Heart left ventricle (tissue), 16 donors: ENCODE measurements at regions not wholly inside any gene's neighbourhood (a gene's known extent, or its start where the extent isn't known, plus 50 kb on each side); places are given as distances from the start of the nearest gene placed in this dataset.

Experiments
- ATAC-seq, 4 donors: fragments of 200-7000 bp; cut with Tn5 transposase; one replicate each; pipeline ENCODE4 v1.9.1; 2020 to 2022; ENCODE audit warnings: moderate library complexity in 4 of 4, mild to moderate bottlenecking in 3 of 4, moderate number of reproducible peaks in 1 of 4
- DNase-seq, 5 donors: peaks; one replicate each; pipeline ENCODE4 v3.0.0-alpha.2; 2020
- H3K27ac ChIP-seq, 12 donors: fragments of 200-600 bp; sonication (generic) in 4 of 12; one replicate each; pipeline versions ENCODE4 v1.5.0 to v1.8.0; 2016 to 2022; ENCODE audit warnings: mild to moderate bottlenecking in 2 of 12
- H3K27me3 ChIP-seq, 9 donors: fragments of 200-600 bp; sonication (generic) in 2 of 9; one replicate each; pipeline versions ENCODE4 v1.5.1 to v1.8.0; 2016 to 2022; ENCODE audit warnings: mild to moderate bottlenecking in 3 of 9
- H3K36me3 ChIP-seq, 9 donors: fragments of 200-600 bp; sonication (generic) in 2 of 9; one replicate each; pipeline versions ENCODE4 v1.5.0 to v1.8.0; 2018 to 2022; ENCODE audit warnings: mild to moderate bottlenecking in 2 of 9
- H3K4me1 ChIP-seq, 12 donors: fragments of 200-600 bp; sonication (generic) in 4 of 12; one replicate each; pipeline versions ENCODE4 v1.5.0 to v1.8.0; 2016 to 2022; ENCODE audit warnings: mild to moderate bottlenecking in 3 of 12
- H3K4me3 ChIP-seq, 12 donors: fragments of 200-600 bp; sonication (generic) in 4 of 12; one replicate each; pipeline versions ENCODE4 v1.5.0 to v1.8.0; 2017 to 2022; ENCODE audit warnings: mild to moderate bottlenecking in 9 of 12, moderate library complexity in 4 of 12
- H3K9me3 ChIP-seq, 12 donors: fragments of 200-600 bp; sonication (generic) in 4 of 12; one replicate each; pipeline versions ENCODE4 v1.5.0 to v1.8.0; 2016 to 2022; ENCODE audit warnings: mild to moderate bottlenecking in 1 of 12
- CTCF ChIP-seq, 12 donors: fragments of 200-600 bp; sonication (generic) in 4 of 12; IDR thresholded peaks; one replicate each; pipeline versions ENCODE4 v1.5.0 to v1.8.0; 2018 to 2022; ENCODE audit warnings: antibody characterized with exemption in 12 of 12, mild to moderate bottlenecking in 5 of 12
- POLR2A ChIP-seq, 2 donors: fragments of 450-650 bp; IDR thresholded peaks; one replicate each; pipeline ENCODE4 v1.6.1; 2017; ENCODE audit warnings: antibody characterized with exemption in 2 of 2, mild to moderate bottlenecking in 2 of 2, moderate library complexity in 2 of 2
- WGBS, 4 donors: extraction: QIAGEN DNeasy Blood & Tissue Kit in 2 of 4; methylation state at CpG; one replicate each; pipeline versions ENCODE4 v1.1.5 to v1.1.7; 2013 to 2018; 5-methylcytosine and 5-hydroxymethylcytosine counted together
- intact Hi-C, 10 donors: fragments of 100-400 bp; cut with DNase I; formaldehyde crosslinking; loops; one replicate each; pipeline versions ENCODE4 v1.11.1 to v1.14.2; 2022
- donor health status: ischemic (EF 13 %, LVEDD 7.1; RV severe dilation, severe dysfunction).
- donor health status: healthy with polysubstance abuse.
- donor health status: DM: no; HTN: yes; CAD: no.
- donor health status: DM: no; HTN: no; CAD: no.
- donor health status: ischemic (EF 25% LVEDD 6.9; RV normal size, moderate dysfunction).
- donor health status: ischemic (EF 25% LVEDD 5.7; RV mildly dilated, moderate dysfunction).
- donor health status: healthy.
- donor health status: DM: yes; HTN: yes; CAD: no.
- donor health status: ischemic (EF 35%, LVEDD 5.7; RV mildly dilated, moderate dysfunction).
- donor health status: nonischemic (EF 11% LVEDD 7.7; RV severe dilation, severe dysfunction).
- donor health status: DM: yes; HTN: yes; CAD: no.
- donor health status: PGD.
- donor health status: ischemic (EF 29% LVEDD 5.4; RV normal size, mild dysfunction).
- donor health status: nonischemic (EF 23%, LVEDD 6.1; RV moderate dilation, normal function).

- ATAC-seq (no peak), DNase-seq (no peak)
- Histone ChIP-seq H3K4me3 (no peak overlapping the region), H3K27me3 (no peaks in the 10 kb centered on the region), H3K27ac (no peak overlapping the region), H3K9me3 (no peaks in the 10 kb centered on the region), H3K4me1 (peaks cover 0 to 32% (median 4%) of the 10 kb centered on the region in 12 donors), H3K36me3 (peaks cover 0 to 11% (median 3%) of the 10 kb centered on the region in 9 donors)
- no peak for TF ChIP-seq POLR2A (IDR thresholded peaks at IDR 0.05)
- TF ChIP-seq CTCF (IDR thresholded peaks at IDR 0.05) = no peak
- intact Hi-C loops = no loop called here
- 97 to 100% (median 99%) methylated on average over 1 of the region's 1 CpG for WGBS, 4 donors
These were observed 308.3 kb downstream of the UTRN start for GRCh38 chr6:144593392-144593791.

GRCh38 chr6:144594585-144594984 is 309.4 kb downstream of the UTRN start:
- H3K27ac ChIP-seq = peak overlapping the region in 1 of 12 donors; percentile 30
- peaks cover 0 to 22% (median 4%) of the 10 kb centered on the region in 12 donors for H3K4me1 ChIP-seq
- H3K36me3 ChIP-seq = peaks cover 0 to 11% (median 3%) of the 10 kb centered on the region in 9 donors
- ATAC-seq = peak in 1 of 4 donors; percentile 44
- DNase-seq = no peak
- no peaks in the 10 kb centered on the region for H3K27me3 ChIP-seq
- no peak overlapping the region for H3K4me3 ChIP-seq
- no peaks in the 10 kb centered on the region for H3K9me3 ChIP-seq
- 23 to 32% (median 30%) methylated on average over 1 of the region's 1 CpG for WGBS, 4 donors
- TF ChIP-seq POLR2A (IDR thresholded peaks at IDR 0.05) (no peak), CTCF (IDR thresholded peaks at IDR 0.05) (no peak)
- intact Hi-C loops = no loop called here

GRCh38 chr6:144595266-144595665 is 310.1 kb downstream of the UTRN start:
- TF ChIP-seq CTCF (IDR thresholded peaks at IDR 0.05) = no peak
- no peak for TF ChIP-seq POLR2A (IDR thresholded peaks at IDR 0.05)
- Histone ChIP-seq H3K4me1 (peaks cover 0 to 18% (median 4%) of the 10 kb centered on the region in 12 donors), H3K4me3 (no peak overlapping the region), H3K27me3 (no peaks in the 10 kb centered on the region), H3K9me3 (peaks cover 0 to 5% (median 2%) of the 10 kb centered on the region in 12 donors), H3K27ac (no peak overlapping the region), H3K36me3 (peaks cover 0 to 14% (median 3%) of the 10 kb centered on the region in 9 donors)
- no peak for ATAC-seq
- intact Hi-C loops = no loop called here
- no peak for DNase-seq
- WGBS, 4 donors = 63 to 99% (median 91%) methylated on average over 3 of the region's 3 CpGs

GRCh38 chr6:144597511-144597910 is 312.4 kb downstream of the UTRN start:
- Histone ChIP-seq H3K4me3 (no peak overlapping the region), H3K27me3 (no peaks in the 10 kb centered on the region), H3K4me1 (peaks cover 0 to 18% (median 4%) of the 10 kb centered on the region in 12 donors), H3K36me3 (peaks cover 0 to 23% (median 3%) of the 10 kb centered on the region in 9 donors), H3K27ac (no peak overlapping the region), H3K9me3 (peaks cover 0 to 16% (median 9%) of the 10 kb centered on the region in 12 donors)
- ATAC-seq (no peak), DNase-seq (no peak)
- intact Hi-C loops = no loop called here
- TF ChIP-seq POLR2A (IDR thresholded peaks at IDR 0.05) = no peak

GRCh38 chr6:144599615-144600014 is 314.5 kb downstream of the UTRN start:
- Histone ChIP-seq H3K4me1 (peaks cover 0 to 5% (median under 1%) of the 10 kb centered on the region in 12 donors), H3K27ac (no peak overlapping the region), H3K36me3 (peaks cover 0 to 17% (median 0%) of the 10 kb centered on the region in 9 donors), H3K9me3 (peaks cover 0 to 16% (median 9%) of the 10 kb centered on the region in 12 donors), H3K4me3 (no peak overlapping the region), H3K27me3 (no peaks in the 10 kb centered on the region)
- no peak for TF ChIP-seq CTCF (IDR thresholded peaks at IDR 0.05)
- TF ChIP-seq POLR2A (IDR thresholded peaks at IDR 0.05) = no peak
- intact Hi-C loops = loop anchor here in 1 of 10 donors (10.0 kb wide), 1 partner anchor 95 kb away; no protein-coding TSS in a partner anchor
- 94 to 100% (median 98%) methylated on average over 1 of the region's 1 CpG for WGBS, 4 donors
- ATAC-seq = no peak
- no peak for DNase-seq
